Occipital lobe (tissue), 1 donor: ENCODE measurements at regions not wholly inside any gene's neighbourhood (a gene's known extent, or its start where the extent isn't known, plus 50 kb on each side); places are given as distances from the start of the nearest gene placed in this dataset.

Experiments
- DNase-seq: peaks from one replicate; lab custom pipeline; 2025; lab: John Stamatoyannopoulos, UW

DNA sequence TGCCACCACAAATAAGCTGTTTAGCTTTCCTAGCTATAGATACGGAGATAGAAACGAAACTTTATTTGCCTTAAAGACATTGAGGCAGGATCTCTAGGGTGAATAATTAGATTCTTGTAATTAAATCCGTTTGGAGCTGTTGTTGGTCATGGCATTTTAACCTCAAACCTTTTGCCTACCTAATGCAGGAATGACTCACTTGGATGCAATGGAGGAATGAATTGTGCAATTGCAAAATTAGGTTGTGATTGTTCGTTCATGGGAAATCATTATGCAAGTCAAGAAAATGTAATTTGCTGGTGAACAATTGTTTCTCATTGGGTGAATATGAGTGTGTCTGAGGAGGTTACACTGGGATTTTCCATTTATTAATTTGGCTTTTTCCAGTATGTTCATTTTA lies 703.5 kb downstream of the GATA3 start:
- no peak for DNase-seq

DNA sequence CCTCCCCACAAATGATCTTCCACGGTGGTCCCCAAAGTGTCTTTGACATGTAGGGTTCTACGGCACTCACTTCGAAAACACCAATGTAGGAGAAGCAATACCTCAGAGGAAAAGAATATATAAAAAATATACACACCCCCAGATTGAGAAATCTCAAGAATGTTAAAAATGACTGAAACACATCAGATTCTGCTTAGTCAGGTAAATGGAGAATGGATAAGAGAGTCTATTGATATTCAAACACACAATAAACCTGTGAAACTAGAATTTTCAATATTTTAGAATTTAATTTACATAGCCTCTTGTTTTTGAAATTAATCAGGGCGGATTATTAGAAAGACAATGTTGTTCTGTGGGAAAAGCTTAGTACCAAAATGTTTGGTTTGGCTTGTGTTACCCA lies 712.4 kb downstream of the GATA3 start:
- no peak for DNase-seq

DNA sequence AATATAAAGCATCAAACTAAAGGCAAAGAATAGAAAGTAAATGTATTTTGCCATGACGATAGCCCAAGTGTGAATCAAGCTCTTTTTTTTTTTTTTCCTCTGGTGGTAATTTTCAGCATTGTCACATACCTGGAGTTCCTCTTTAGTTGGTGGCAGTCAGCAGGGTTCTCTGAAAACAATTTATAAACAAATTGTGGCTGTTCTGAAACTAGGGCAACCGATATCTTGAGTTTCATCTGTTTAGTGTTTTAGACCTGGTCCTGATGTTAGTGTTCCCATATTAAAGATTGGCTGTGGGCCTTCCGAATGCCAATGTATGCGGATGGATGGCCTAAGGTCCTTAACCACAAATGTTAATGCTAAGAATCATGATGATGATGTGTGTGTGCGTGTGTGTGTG lies 713.1 kb downstream of the GATA3 start:
- DNase-seq = no peak

- DNase-seq = no peak
Measured at GRCh38 chr10:8768341-8768740, 713.9 kb downstream of the GATA3 start.

DNA sequence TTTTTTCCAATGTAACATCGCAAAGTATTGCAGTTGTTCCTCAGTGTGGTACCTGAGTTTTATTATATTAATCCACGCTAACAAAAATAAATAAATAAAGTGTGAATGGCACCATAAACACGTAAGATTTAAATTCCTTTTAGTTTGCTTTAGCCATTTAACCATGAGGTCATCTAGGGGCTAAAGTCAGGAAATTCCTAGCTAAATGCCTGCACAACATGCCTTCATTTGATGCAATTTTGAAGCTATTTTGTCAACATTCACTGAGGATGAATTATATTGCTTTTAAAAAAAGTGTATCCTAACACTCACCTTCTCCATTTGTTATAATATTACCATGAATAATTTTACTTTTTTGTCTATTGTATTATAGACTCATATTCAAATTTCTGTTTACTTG lies 714.4 kb downstream of the GATA3 start:
- DNase-seq = no peak

GRCh38 chr10:8776926-8777622 lies 722.6 kb downstream of the GATA3 start:
- no peak for DNase-seq

DNA sequence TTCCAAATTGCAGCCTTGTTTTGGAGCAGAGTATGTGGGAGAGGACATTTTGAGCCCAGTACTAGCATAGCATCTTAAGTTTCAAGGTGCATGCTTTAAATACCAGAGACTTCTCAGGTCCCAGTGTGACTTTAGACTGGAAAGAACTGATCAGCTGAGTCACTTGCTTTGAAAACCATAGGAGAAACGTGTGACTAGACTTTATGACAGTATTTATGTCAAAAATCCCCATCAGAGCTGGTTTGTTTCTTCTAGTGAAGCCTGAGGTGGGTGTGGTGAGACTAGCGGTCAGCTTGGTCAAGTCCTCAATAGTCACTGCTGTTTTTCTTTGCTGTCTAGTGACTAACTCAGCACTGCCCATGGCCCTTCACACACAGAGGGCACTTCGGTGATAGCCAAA lies 724.2 kb downstream of the GATA3 start:
- no peak for DNase-seq

DNA sequence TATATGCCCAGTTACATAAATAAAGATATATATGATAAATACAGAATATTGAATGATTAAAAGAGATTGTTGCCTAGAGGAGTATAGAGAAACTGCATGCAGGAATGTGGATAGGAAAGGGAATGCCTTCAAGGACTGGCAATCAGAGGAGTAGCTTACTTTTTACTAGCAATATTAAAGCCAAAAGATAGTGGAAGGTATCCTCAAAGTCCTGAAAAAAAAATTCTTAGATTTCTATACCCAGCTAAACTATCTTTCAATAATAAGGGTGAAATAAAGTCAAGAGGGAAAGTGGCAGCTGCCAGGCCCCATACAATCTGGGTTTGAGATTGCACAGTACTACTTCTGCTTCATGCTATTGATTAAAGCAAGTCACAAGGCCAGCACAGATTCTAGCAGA lies 733.2 kb downstream of the GATA3 start:
- no peak for DNase-seq

DNA sequence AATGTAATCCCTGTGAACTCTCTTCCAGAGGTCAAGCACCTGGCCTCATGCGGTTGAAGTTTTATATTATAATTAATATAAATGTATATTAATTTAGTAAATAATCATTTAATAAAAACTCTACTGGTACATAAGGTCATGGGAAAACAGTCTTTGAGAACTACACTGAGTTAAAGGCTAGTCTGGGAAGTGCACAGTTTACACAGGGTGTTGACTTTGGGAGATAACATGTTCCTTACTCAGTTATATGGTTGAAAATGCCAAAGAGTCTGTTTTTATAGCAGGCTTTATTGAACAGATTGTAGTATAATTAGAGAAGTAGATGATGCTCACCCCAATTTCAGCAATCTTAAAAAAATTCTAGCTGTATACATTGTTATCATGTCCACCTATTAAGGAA lies 735.9 kb downstream of the GATA3 start:
- no peak for DNase-seq

- no peak for DNase-seq
Measured at GRCh38 chr10:8794860-8795259, 740.4 kb downstream of the GATA3 start.

- no peak for DNase-seq
Measured at GRCh38 chr10:8800426-8800825, 745.9 kb downstream of the GATA3 start.

GRCh38 chr10:8803992-8804391 lies 749.5 kb downstream of the GATA3 start:
- DNase-seq = no peak

- no peak for DNase-seq
Measured at GRCh38 chr10:8810677-8811076, 756.2 kb downstream of the GATA3 start.

DNA sequence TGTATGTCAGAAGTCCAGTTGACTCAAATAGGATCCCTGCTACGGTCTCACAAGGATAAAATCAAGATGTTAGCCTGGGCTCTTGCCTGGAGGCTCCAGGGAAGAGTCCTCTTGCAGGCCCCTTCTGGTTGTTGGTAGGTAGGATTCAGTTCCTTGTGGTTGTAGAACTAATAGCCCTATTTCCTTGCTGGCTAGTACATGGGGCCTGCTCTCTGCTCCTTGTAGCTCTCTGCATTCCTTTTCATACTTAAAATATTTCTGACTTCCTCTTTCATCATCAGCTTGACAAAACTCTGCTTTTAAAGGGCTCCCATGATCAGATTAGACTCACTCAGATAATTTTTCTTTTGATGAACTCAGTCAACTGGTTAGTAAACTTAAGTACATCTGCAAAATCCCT lies 756.7 kb downstream of the GATA3 start:
- no peak for DNase-seq

GRCh38 chr10:8815969-8816368 lies 761.5 kb downstream of the GATA3 start:
- no peak for DNase-seq

GRCh38 chr10:8817299-8817698 lies 762.8 kb downstream of the GATA3 start:
- no peak for DNase-seq

DNA sequence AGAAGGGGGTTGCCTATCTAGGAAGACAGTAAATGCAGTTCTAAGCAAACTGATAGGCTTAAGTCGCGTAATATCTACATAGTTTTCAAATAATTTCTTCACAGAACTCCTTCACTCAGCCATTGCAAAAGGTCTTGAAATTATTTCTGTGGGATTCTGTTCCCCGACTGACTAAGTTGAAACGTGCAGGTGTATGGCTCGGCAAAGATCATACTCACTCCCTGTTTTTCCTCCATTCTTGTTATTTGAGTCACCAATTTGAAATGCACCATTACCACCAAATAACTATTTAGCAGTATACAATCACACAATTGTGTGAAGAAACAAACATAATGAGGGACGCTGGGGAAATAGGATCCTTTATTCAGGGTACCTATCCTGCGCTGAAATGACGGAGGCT lies 771.1 kb downstream of the GATA3 start:
- no peak for DNase-seq

DNA sequence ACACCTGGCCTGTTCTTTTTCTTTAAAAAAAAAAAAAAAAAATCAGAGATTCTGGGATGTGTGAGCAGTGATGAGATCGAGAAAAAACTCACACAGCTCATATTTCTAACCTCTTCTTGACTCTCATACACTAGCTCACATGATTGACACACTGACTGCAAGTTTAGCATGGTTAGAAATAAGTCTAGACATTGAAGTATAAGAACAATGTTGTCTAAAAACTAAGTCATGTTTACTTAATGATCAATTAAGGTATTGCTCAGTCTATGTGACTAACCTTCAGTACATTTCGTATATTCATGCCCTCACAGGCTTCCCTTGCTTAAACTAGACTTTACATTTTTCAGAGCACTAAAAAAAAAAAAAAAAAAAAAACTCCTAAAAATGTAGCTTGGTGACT lies 775.1 kb downstream of the GATA3 start:
- DNase-seq = no peak

DNA sequence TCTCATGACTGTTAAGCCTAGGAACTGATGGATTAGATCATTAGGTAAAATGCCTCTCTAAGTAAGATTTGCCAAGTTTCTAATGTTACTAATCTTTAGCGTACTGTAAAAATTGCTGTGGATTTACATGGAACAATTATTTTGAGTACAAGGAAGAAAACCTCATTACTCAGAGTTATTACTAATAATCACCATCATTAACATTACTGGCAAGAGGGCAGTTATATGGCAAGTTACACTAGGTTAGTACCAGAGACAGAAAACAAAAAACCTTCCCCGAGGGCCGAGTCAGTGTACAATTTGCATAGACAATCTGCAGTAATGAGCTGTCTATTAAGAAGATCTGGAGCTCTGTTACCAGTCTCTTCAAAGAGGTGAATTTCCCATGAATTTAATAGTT lies 775.6 kb downstream of the GATA3 start:
- no peak for DNase-seq

GRCh38 chr10:8830876-8831275 lies 776.4 kb downstream of the GATA3 start:
- no peak for DNase-seq

DNA sequence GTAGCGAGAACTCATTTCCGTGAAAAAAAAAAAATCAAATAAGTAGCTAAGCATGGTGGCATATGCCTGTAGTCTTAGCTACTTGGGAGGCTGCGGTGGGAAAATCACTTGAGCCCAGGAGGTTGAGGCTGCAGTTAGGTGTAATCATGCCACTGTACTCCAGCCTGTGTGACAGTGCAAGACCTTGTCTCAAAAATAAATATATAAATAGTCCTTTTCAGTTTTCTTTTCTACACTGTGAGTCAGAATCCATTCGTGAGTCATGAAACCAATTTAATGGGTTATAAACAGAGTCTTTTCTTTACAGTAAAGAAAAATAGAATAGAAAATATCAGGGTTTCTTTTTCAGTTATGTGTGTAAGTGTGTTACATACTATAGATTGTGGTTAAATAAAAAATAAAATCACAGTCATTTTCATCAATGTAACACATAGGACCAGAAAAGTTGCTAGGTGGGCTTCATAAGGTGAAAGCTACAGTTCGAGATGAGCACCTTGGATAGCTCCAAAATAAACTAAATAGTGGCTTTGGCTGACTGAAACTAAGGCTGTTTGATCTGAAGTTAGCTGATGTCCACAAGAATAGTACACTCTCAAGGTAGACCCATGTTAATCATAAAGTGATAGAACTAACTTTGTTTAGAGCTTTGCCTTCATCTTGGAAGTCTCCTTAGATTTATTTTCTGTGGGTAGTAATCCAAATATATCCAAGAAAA lies 781.1 kb downstream of the GATA3 start:
- DNase-seq = no peak

DNA sequence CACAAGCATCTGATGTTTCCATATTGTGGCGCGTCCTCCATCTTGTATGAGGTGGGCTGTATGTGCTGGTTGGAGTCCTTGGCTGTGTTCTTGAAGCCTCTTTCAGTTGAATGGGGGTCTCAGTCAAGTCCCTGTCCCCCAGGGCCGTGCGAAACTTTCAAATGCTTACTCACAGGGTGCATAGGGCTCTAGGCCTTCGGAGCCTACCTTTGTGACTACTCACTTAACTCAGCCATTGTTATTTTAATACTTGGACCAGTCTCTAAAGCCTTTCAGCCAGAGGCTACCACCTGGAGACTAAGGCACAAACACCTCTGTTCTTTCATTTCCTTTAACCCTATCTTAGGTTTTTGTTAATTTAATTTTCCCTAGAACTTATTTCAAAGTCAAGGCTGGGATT lies 785.9 kb downstream of the GATA3 start:
- DNase-seq = no peak

- DNase-seq = no peak
Measured at GRCh38 chr10:8844141-8844540, 789.7 kb downstream of the GATA3 start.

DNA sequence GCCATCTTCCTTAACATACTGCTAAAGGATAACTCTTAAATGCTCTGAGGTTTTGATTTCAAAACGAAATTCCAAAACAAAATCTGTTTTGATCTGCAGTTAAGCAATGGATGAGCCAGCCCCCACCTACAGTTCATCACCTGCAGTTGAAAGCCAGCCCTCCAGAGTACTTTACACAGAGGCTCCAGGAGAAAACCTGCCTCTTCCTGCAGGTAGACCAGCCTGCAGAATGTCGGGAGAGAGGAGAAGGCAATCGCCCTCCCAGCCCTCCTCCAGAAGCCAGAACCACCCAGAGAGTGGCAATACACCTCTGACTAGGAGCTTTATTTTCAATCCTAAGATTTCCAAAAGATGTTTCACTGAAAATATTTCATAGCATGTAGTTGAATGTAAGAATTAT lies 798.1 kb downstream of the GATA3 start:
- DNase-seq = no peak
